HepG2 (cell line): ENCODE measurements at regions not wholly inside any gene's neighbourhood (a gene's known extent, or its start where the extent isn't known, plus 50 kb on each side); places are given as distances from the start of the nearest gene placed in this dataset.

Experiments used
- ATAC-seq: fragments of 200-7000 bp; cut with Tn5 transposase; 3 replicates; pipeline ENCODE4 v1.9.1; 2020; ENCODE audit warnings: mild to moderate bottlenecking, moderate library complexity
- BruUV-seq: library from RNA; stranded (reverse); fragments of 400-500 nt; replicated peaks from 2 replicates; lab custom pipeline; 2021; lab: Mats Ljungman, UMichigan
- CTCF ChIA-PET: fragments of 300-600 bp; formaldehyde crosslinking; extraction: SDS; loops from one replicate; lab custom pipeline; 2021; ENCODE audit warnings: low total read pairs, inconsistent platforms, low intra/inter-chr PET ratio; lab: Yijun Ruan, JAX
- POLR2A ChIA-PET: fragments of 350-600 bp; sonication (Branson Sonifier 250); formaldehyde crosslinking; loops from one replicate; lab custom pipeline; 2020; ENCODE audit warnings: antibody characterized with exemption, inconsistent platforms; lab: Yijun Ruan, JAX
- DNase-seq: peaks from one replicate; pipeline ENCODE4 v3.0.0-alpha.2; 2015; ENCODE audit warnings: low spot score
- FAIRE-seq: peaks from 3 replicates; lab custom pipeline; 2011; peaks lifted over from hg19 to GRCh38; lab: Jason Lieb, UNC
- H2AFZ ChIP-seq: one replicate; pipeline ENCODE4 v1.6.1; 2011; ENCODE audit warnings: low read length, inconsistent platforms
- H3K27ac ChIP-seq: fragments of 300-600 bp; 3 replicates; pipeline ENCODE4 v1.8.0; 2011; ENCODE audit warnings: mixed run types, mild to moderate bottlenecking, mixed read lengths, low read length, inconsistent platforms; ENCODE audit not compliant: insufficient read depth; ENCODE audit errors: extremely low read length
- H3K27me3 ChIP-seq, 2 experiments: fragments of 200-600 bp in 1 of 2; 2 replicates in 1 of 2; 3 replicates in 1 of 2; pipeline versions ENCODE4 v1.6.0 to v1.8.0; 2011; ENCODE audit warnings: low read length in 2 of 2, mild to moderate bottlenecking in 2 of 2, moderate library complexity in 2 of 2, inconsistent platforms in 1 of 2; ENCODE audit not compliant: insufficient read depth in 2 of 2, control insufficient read depth in 1 of 2
- H3K36me3 ChIP-seq, 2 experiments: fragments of 200-600 bp in 1 of 2; replicated peaks in 1 of 2; 2 replicates in 1 of 2; 3 replicates in 1 of 2; pipeline versions ENCODE4 v1.5.1 to v1.8.0; 2011; ENCODE audit warnings: low read length in 2 of 2, inconsistent platforms in 1 of 2; ENCODE audit not compliant: insufficient read depth in 2 of 2, control insufficient read depth in 1 of 2
- H3K4me1 ChIP-seq: 2 replicates; pipeline ENCODE4 v1.5.1; 2012; ENCODE audit warnings: low read length, inconsistent platforms; ENCODE audit not compliant: insufficient read depth
- H3K4me2 ChIP-seq: 2 replicates; pipeline ENCODE4 v1.6.0; 2011; ENCODE audit warnings: low read depth, low read length, inconsistent platforms
- H3K4me3 ChIP-seq, 3 experiments: fragments of 200-600 bp in 1 of 3; sonication (generic), shearing (Covaris generic) in 1 of 3; replicated peaks in 1 of 3; 2 replicates each; pipeline ENCODE4 v1.5.1; 2011 to 2016; ENCODE audit warnings: low read length in 3 of 3, inconsistent platforms in 2 of 3, low read depth in 2 of 3, mild to moderate bottlenecking in 2 of 3, control low read depth in 1 of 3, mixed read lengths in 1 of 3; ENCODE audit not compliant: insufficient read depth in 1 of 3
- H3K79me2 ChIP-seq: one replicate; pipeline ENCODE4 v1.6.1; 2011; ENCODE audit warnings: low read length, inconsistent platforms; ENCODE audit not compliant: insufficient read depth
- H3K9ac ChIP-seq: 2 replicates; pipeline ENCODE4 v1.6.0; 2011; ENCODE audit warnings: mild to moderate bottlenecking, low read depth, low read length, inconsistent platforms; ENCODE audit not compliant: insufficient read depth
- H3K9me3 ChIP-seq: 2 replicates; pipeline ENCODE4 v1.5.1; 2012; ENCODE audit warnings: mild to moderate bottlenecking, low read length
- H4K20me1 ChIP-seq: 2 replicates; pipeline ENCODE4 v1.6.0; 2011; ENCODE audit warnings: inconsistent platforms, mild to moderate bottlenecking, low read length, moderate library complexity; ENCODE audit not compliant: insufficient read depth
- DMTF1 ChIP-seq: sonication (generic); formaldehyde crosslinking; IDR thresholded peaks from 2 replicates; pipeline ENCODE4 v1.4.0; 2020; ENCODE audit warnings: mild to moderate bottlenecking, missing genetic modification reagents
- FOXP4 ChIP-seq: sonication (generic); formaldehyde crosslinking; IDR thresholded peaks from 2 replicates; pipeline ENCODE4 v1.4.0; 2020; ENCODE audit warnings: missing genetic modification reagents
- GLMP ChIP-seq: sonication (generic); formaldehyde crosslinking; IDR thresholded peaks from 2 replicates; pipeline ENCODE4 v1.9.0; 2021; ENCODE audit warnings: missing genetic modification reagents, mild to moderate bottlenecking, borderline replicate concordance
- GRHL1 ChIP-seq: sonication (generic); formaldehyde crosslinking; conservative IDR thresholded peaks from 2 replicates; pipeline ENCODE4 v1.8.0; 2022; ENCODE audit warnings: missing genetic modification reagents
- HNF4A ChIP-seq: sonication (generic); formaldehyde crosslinking; IDR thresholded peaks from 2 replicates; pipeline ENCODE4 v1.4.0; 2020; ENCODE audit warnings: missing genetic modification reagents
- HNRNPK ChIP-seq: fragments of 200-400 bp; formaldehyde crosslinking; IDR thresholded peaks from 2 replicates; pipeline ENCODE4 v1.6.1; 2018; ENCODE audit warnings: low read length, low read depth, moderate library complexity, mild to moderate bottlenecking; ENCODE audit not compliant: poor library complexity, severe bottlenecking
- KAT7 ChIP-seq: IDR thresholded peaks from 2 replicates; pipeline ENCODE4 v1.6.1; 2018; ENCODE audit warnings: borderline replicate concordance, missing compliant biosample characterization
- MAFG ChIP-seq: sonication (generic); formaldehyde crosslinking; IDR thresholded peaks from 2 replicates; pipeline ENCODE4 v1.5.1; 2020; ENCODE audit warnings: mild to moderate bottlenecking, missing genetic modification reagents
- ZBTB20 ChIP-seq: sonication (generic); formaldehyde crosslinking; IDR thresholded peaks from 2 replicates; pipeline ENCODE4 v1.8.1; 2023; ENCODE audit warnings: missing genetic modification reagents, low read depth, mild to moderate bottlenecking, borderline replicate concordance
- ZNF382 ChIP-seq: sonication (generic); formaldehyde crosslinking; IDR thresholded peaks from 2 replicates; pipeline ENCODE4 v1.5.0; 2020; ENCODE audit warnings: missing genetic modification reagents, mild to moderate bottlenecking, borderline replicate concordance
- ZNF430 ChIP-seq: sonication (generic); formaldehyde crosslinking; IDR thresholded peaks from 2 replicates; pipeline ENCODE4 v1.9.0; 2021; ENCODE audit warnings: mild to moderate bottlenecking, missing genetic modification reagents
- ZNF7 ChIP-seq: IDR thresholded peaks from 2 replicates; pipeline ENCODE4 v1.6.1; 2016; ENCODE audit warnings: missing biosample characterization, missing genetic modification reagents
- ZSCAN30 ChIP-seq: sonication (generic); formaldehyde crosslinking; IDR thresholded peaks from 2 replicates; pipeline ENCODE4 v1.5.0; 2020; ENCODE audit warnings: mild to moderate bottlenecking, missing genetic modification reagents
- WGBS: methylation state at CpG from one replicate; pipeline ENCODE4 v1.1.6; 2017; ENCODE audit warnings: low lambda C conversion rate; 5-methylcytosine and 5-hydroxymethylcytosine counted together
- in situ Hi-C: cut with HindIII; loops from 2 replicates; pipeline ENCODE4 v1.10.0; 2017; ENCODE audit warnings: low pct_unique_long_range_greater_than_20kb; ENCODE audit not compliant: extremely low pct_ligation_motif_present
- intact Hi-C: fragments of 100-400 bp; cut with micrococcal nuclease; formaldehyde crosslinking; loops from one replicate; pipeline ENCODE4 v1.10.0; 2022; ENCODE audit not compliant: unreplicated experiment

GRCh38 chr15:53046153-53046790 lies 256.1 kb upstream of the ONECUT1 start (continued):
- no peak for TF ChIP-seq ZNF382 (CRISPR knock-in tag)
- no peak for TF ChIP-seq GRHL1 (CRISPR knock-in tag)
- TF ChIP-seq ZSCAN30 (CRISPR knock-in tag), result no peak
- TF ChIP-seq ZBTB20 (CRISPR knock-in tag), result no peak
- no peak for TF ChIP-seq HNRNPK
- no peak for TF ChIP-seq KAT7 (CRISPR knock-in tag)
- TF ChIP-seq GLMP (CRISPR knock-in tag), result no peak
- no peak for TF ChIP-seq ZNF7 (CRISPR knock-in tag)

GRCh38 chr15:53038655-53038941 lies 248.5 kb upstream of the ONECUT1 start:
- peaks cover 46% of the 10 kb centered on the region for H3K4me1 ChIP-seq
- no peak for DNase-seq
- in situ Hi-C loops (no loop called here), intact Hi-C loops (loop anchor here (5.0 to 10.0 kb wide), 2 partner anchors 254 to 519 kb away; no protein-coding TSS in a partner anchor)
- 24% methylated on average over 6 of the region's 7 CpGs for WGBS
- no peaks in the 10 kb centered on the region for H3K9me3 ChIP-seq
- H3K9ac ChIP-seq, result no peak overlapping the region
- no peaks in the 10 kb centered on the region for H4K20me1 ChIP-seq
- no peak for FAIRE-seq
- H3K4me2 ChIP-seq, result peak overlapping the region; percentile 74
- no peaks in the 10 kb centered on the region for H3K27me3 ChIP-seq
- no peaks in the 10 kb centered on the region for H3K79me2 ChIP-seq
- CTCF ChIA-PET, result no interaction called here
- peak; percentile 36 for ATAC-seq
- no peak overlapping the region for H3K27ac ChIP-seq
- no TSS peak for BruUV-seq
- peak overlapping the region in 1 of 3 experiments; percentile 56; a peak in 2 of 6 replicates for H3K4me3 ChIP-seq
- peak overlapping the region; percentile 48 for H2AFZ ChIP-seq
- POLR2A ChIA-PET, result no interaction called here
- no peaks in the 10 kb centered on the region for H3K36me3 ChIP-seq
- no peak for TF ChIP-seq ZNF430 (CRISPR knock-in tag)
- TF ChIP-seq HNF4A (CRISPR knock-in tag), result no peak
- no peak for TF ChIP-seq FOXP4
- no peak for TF ChIP-seq MAFG (CRISPR knock-in tag)
- TF ChIP-seq DMTF1 (CRISPR knock-in tag), result no peak
